Stimulated activated naive CD8-positive, alpha-beta T cell treated with anti-CD3 and anti-CD28 coated beads, Interleukin-15, amount 100 ng/mL, for 72 hours (primary cell): ENCODE measurements at regions not wholly inside any gene's neighbourhood (a gene's known extent, or its start where the extent isn't known, plus 50 kb on each side); places are given as distances from the start of the nearest gene placed in this dataset.
"Not testable (repeated sequence)": the region's sequence is repeated elsewhere in the genome, so short reads cannot be mapped to it uniquely, and the experiment has no call there.

Source experiments
- ATAC-seq: fragments of 150-1000 bp; cut with Tn5 transposase; 2 replicates; pipeline ENCODE4 v1.10.0; 2021; ENCODE audit warnings: mild to moderate bottlenecking, moderate library complexity
- DNase-seq, 2 donors: peaks; one replicate each; pipeline ENCODE4 v3.0.0; 2021 to 2022
- H3K27ac Mint-ChIP-seq, 2 donors: one replicate each; pipeline ENCODE4 v1.8.0; 2022; ENCODE audit warnings: mild to moderate bottlenecking in 2 of 2, mixed read lengths in 2 of 2, moderate library complexity in 2 of 2
- H3K27me3 Mint-ChIP-seq: one replicate; pipeline ENCODE4 v1.8.0; 2022; ENCODE audit warnings: mixed read lengths
- H3K4me1 Mint-ChIP-seq: one replicate; pipeline ENCODE4 v1.8.0; 2022; ENCODE audit warnings: mild to moderate bottlenecking, mixed read lengths
- H3K4me3 Mint-ChIP-seq, 2 donors: one replicate each; pipeline ENCODE4 v1.8.0; 2022; ENCODE audit warnings: mild to moderate bottlenecking in 2 of 2, mixed read lengths in 2 of 2, moderate library complexity in 1 of 2
- H3K9me3 Mint-ChIP-seq, 2 donors: one replicate each; pipeline ENCODE4 v1.8.0; 2022; ENCODE audit warnings: mixed read lengths in 2 of 2

- H3K4me1 Mint-ChIP-seq, result peaks cover 24% of the 10 kb centered on the region
- not testable (repeated sequence) for H3K27ac Mint-ChIP-seq
These were observed 54.7 kb upstream of the APOD start for GRCh38 chr3:195638456-195638855.

GRCh38 chr3:195637473-195638233 lies 53.9 kb upstream of the APOD start:
- Mint-ChIP-seq H3K27ac (peak overlapping the region in 1 of 2 donors; percentile 34), H3K4me3 (peak overlapping the region; percentile 73 to 76), H3K4me1 (peaks cover 32% of the 10 kb centered on the region)
- not testable (repeated sequence) for H3K9me3 Mint-ChIP-seq, DNase-seq, H3K27me3 Mint-ChIP-seq, ATAC-seq

More at GRCh38 chr3:195638456-195638855, 54.7 kb upstream of the APOD start:
- not testable (repeated sequence) for H3K9me3 Mint-ChIP-seq, H3K27me3 Mint-ChIP-seq, ATAC-seq, DNase-seq, H3K4me3 Mint-ChIP-seq

GRCh38 chr3:195637011-195637410 lies 53.3 kb upstream of the APOD start:
- peaks cover 37% of the 10 kb centered on the region for H3K4me1 Mint-ChIP-seq
- H3K4me3 Mint-ChIP-seq, result peak overlapping the region; percentile 73 to 76

GRCh38 chr3:195635898-195636685 lies 52.4 kb upstream of the APOD start:
- not testable (repeated sequence) for H3K27me3 Mint-ChIP-seq, ATAC-seq, H3K9me3 Mint-ChIP-seq, DNase-seq
- Mint-ChIP-seq H3K4me1 (peaks cover 37% of the 10 kb centered on the region), H3K27ac (peak overlapping the region; percentile 6 to 36), H3K4me3 (peak overlapping the region; percentile 72)

More at GRCh38 chr3:195637011-195637410, 53.3 kb upstream of the APOD start:
- not testable (repeated sequence) for DNase-seq, H3K9me3 Mint-ChIP-seq, H3K27me3 Mint-ChIP-seq, ATAC-seq, H3K27ac Mint-ChIP-seq

GRCh38 chr3:195635262-195635873 lies 51.6 kb upstream of the APOD start:
- H3K27ac Mint-ChIP-seq, H3K9me3 Mint-ChIP-seq, H3K27me3 Mint-ChIP-seq, ATAC-seq: not testable (repeated sequence)
- Mint-ChIP-seq H3K4me3 (peak overlapping the region in 1 of 2 donors; percentile 41), H3K4me1 (peaks cover 40% of the 10 kb centered on the region)
- DNase-seq, result peak in 1 of 2 donors; percentile 51

- ATAC-seq (peak; percentile 91), DNase-seq (peak; percentile 73 to 80)
- not testable (repeated sequence) for H3K27me3 Mint-ChIP-seq, H3K9me3 Mint-ChIP-seq
- H3K4me3 Mint-ChIP-seq, result peak overlapping the region; percentile 24 to 32
- peak overlapping the region in 1 of 2 donors; percentile 6 for H3K27ac Mint-ChIP-seq
- peaks cover 44% of the 10 kb centered on the region for H3K4me1 Mint-ChIP-seq
These were observed 50.9 kb upstream of the APOD start for GRCh38 chr3:195634426-195635261.
